ENCODE measurements at regions not wholly inside any gene's neighbourhood (a gene's known extent, or its start where the extent isn't known, plus 50 kb on each side); places are given as distances from the start of the nearest gene placed in this dataset.

DNA sequence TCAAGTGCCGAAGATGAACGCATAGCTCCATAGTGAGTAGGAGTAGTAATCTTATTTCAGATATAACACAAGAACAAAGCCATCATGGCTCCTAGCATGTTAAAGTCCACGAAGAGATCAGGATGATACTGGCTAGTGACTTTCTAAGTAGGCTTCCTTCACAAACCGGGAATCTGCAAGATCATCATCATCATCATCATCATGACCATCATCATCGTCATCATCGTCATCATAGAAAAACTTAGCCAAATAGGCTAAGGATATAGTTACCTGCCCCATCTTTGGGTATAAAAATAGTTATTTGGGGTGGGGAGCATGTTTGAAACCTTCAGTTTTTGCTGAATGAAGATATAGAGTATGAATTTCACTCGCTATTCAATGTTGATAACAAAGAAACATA is 57.9 kb downstream of the PYDC2 start:
- no peak overlapping the region for H3K27ac ChIP-seq
- no peak overlapping the region for H3K4me3 ChIP-seq
- TF ChIP-seq, protein P1, sequence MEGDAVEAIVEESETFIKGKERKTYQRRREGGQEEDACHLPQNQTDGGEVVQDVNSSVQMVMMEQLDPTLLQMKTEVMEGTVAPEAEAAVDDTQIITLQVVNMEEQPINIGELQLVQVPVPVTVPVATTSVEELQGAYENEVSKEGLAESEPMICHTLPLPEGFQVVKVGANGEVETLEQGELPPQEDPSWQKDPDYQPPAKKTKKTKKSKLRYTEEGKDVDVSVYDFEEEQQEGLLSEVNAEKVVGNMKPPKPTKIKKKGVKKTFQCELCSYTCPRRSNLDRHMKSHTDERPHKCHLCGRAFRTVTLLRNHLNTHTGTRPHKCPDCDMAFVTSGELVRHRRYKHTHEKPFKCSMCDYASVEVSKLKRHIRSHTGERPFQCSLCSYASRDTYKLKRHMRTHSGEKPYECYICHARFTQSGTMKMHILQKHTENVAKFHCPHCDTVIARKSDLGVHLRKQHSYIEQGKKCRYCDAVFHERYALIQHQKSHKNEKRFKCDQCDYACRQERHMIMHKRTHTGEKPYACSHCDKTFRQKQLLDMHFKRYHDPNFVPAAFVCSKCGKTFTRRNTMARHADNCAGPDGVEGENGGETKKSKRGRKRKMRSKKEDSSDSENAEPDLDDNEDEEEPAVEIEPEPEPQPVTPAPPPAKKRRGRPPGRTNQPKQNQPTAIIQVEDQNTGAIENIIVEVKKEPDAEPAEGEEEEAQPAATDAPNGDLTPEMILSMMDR (IDR thresholded peaks at IDR 0.05) = no peak
- TF ChIP-seq POLR2A (IDR thresholded peaks at IDR 0.05) = no peak
- H3K9me3 ChIP-seq = no peaks in the 10 kb centered on the region
- DNase-seq = no peak
- no peaks in the 10 kb centered on the region for H3K27me3 ChIP-seq
- 91 to 92% methylated on average over 7 of the region's 7 CpGs for WGBS, 2 donors
- H3K36me3 ChIP-seq (ENCODE audit: low read depth, missing control alignments) = no peaks in the 10 kb centered on the region
- H3K4me1 ChIP-seq = no peaks in the 10 kb centered on the region
- intact Hi-C loops (cut with DNase I; ENCODE audit: low total_unique reads) = no loop called here

DNA sequence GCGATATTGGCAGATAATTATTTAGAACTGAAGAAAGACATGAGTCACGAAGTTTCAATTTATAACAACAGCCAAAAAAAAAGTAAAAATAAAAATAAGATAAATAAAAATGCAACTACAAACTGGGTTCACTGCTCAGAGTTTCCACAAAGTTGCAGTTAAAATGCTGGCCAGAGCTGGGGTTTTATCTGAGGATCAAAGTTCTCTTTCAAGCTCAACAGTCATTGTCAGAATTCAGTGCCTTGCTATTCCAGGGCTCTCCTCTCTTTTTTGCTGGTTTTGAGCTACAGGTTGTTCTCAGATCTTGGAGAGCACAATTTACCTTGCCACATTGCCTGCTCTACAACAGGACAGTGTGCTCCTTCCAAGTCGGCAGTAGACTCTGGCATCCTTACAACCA is 60.1 kb downstream of the PYDC2 start:
- H3K9me3 ChIP-seq = no peaks in the 10 kb centered on the region
- no peak overlapping the region for H3K27ac ChIP-seq
- TF ChIP-seq, protein P1 (IDR thresholded peaks at IDR 0.05) = no peak
- TF ChIP-seq POLR2A (IDR thresholded peaks at IDR 0.05) = no peak
- WGBS, 2 donors = 89 to 92% methylated on average over 3 of the region's 3 CpGs
- H3K4me1 ChIP-seq = no peaks in the 10 kb centered on the region
- no peaks in the 10 kb centered on the region for H3K27me3 ChIP-seq
- H3K4me3 ChIP-seq = no peak overlapping the region
- intact Hi-C loops (cut with DNase I; ENCODE audit: low total_unique reads) = no loop called here
- DNase-seq = no peak
- H3K36me3 ChIP-seq (ENCODE audit: low read depth, missing control alignments) = no peaks in the 10 kb centered on the region

GRCh38 chr3:191523148-191523547 is 62.2 kb downstream of the PYDC2 start:
- DNase-seq = no peak
- TF ChIP-seq POLR2A (IDR thresholded peaks at IDR 0.05) = no peak
- TF ChIP-seq, protein P1 (IDR thresholded peaks at IDR 0.05) = no peak
- Histone ChIP-seq H3K4me1 (no peaks in the 10 kb centered on the region), H3K4me3 (no peak overlapping the region), H3K9me3 (no peaks in the 10 kb centered on the region), H3K36me3 (ENCODE audit: low read depth, missing control alignments) (no peaks in the 10 kb centered on the region), H3K27ac (no peak overlapping the region), H3K27me3 (no peaks in the 10 kb centered on the region)
- intact Hi-C loops (cut with DNase I; ENCODE audit: low total_unique reads) = no loop called here
- 79 to 81% methylated on average over 8 of the region's 8 CpGs for WGBS, 2 donors

DNA sequence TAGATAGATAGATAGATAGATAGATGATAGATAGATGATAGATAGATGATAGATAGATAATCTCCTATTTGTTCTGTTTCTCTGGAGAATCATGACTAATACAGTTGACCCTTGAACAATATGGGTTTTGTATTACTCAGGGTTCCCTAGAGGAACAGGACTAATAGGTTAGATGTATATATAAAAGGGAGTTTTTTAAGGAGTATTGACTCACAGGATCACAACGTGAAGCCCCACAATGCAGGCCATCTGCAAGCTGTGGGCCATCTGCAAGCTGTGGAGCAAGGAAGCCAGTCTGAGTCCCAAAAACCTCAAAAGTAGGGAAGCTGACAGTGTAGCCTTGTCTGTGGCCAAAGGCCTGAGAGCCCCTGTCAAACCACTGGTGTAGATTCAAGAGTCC is 67.6 kb downstream of the PYDC2 start:
- TF ChIP-seq, protein P1 (IDR thresholded peaks at IDR 0.05) = no peak
- TF ChIP-seq POLR2A (IDR thresholded peaks at IDR 0.05) = no peak
- no peaks in the 10 kb centered on the region for H3K9me3 ChIP-seq
- no peak overlapping the region for H3K4me3 ChIP-seq
- H3K36me3 ChIP-seq (ENCODE audit: low read depth, missing control alignments) = no peaks in the 10 kb centered on the region
- no peaks in the 10 kb centered on the region for H3K4me1 ChIP-seq
- 53 to 63% methylated on average over 1 of the region's 1 CpG for WGBS, 2 donors
- intact Hi-C loops (cut with DNase I; ENCODE audit: low total_unique reads) = no loop called here
- H3K27ac ChIP-seq = no peak overlapping the region
- no peak for DNase-seq
- no peaks in the 10 kb centered on the region for H3K27me3 ChIP-seq

GRCh38 chr3:191529992-191530391 is 69.0 kb downstream of the PYDC2 start:
- WGBS, 2 donors = 82 to 91% methylated on average over 5 of the region's 5 CpGs
- intact Hi-C loops (cut with DNase I; ENCODE audit: low total_unique reads) = no loop called here
- Histone ChIP-seq H3K27ac (no peak overlapping the region), H3K36me3 (ENCODE audit: low read depth, missing control alignments) (no peaks in the 10 kb centered on the region), H3K4me3 (no peak overlapping the region), H3K27me3 (no peaks in the 10 kb centered on the region), H3K9me3 (no peaks in the 10 kb centered on the region), H3K4me1 (no peaks in the 10 kb centered on the region)
- no peak for TF ChIP-seq POLR2A (IDR thresholded peaks at IDR 0.05)
- TF ChIP-seq, protein P1 (IDR thresholded peaks at IDR 0.05) = no peak
- DNase-seq = no peak
